HEK293 (cell line): ENCODE measurements at regions not wholly inside any gene's neighbourhood (a gene's known extent, or its start where the extent isn't known, plus 50 kb on each side); places are given as distances from the start of the nearest gene placed in this dataset.

ENCODE experiments used
- ZNF324 ChIP-seq: fragments of 450-650 bp; formaldehyde crosslinking; IDR thresholded peaks from 2 replicates; pipeline ENCODE4 v1.5.1; 2016; ENCODE audit warnings: missing biosample characterization, missing genetic modification characterization
- ZNF366 ChIP-seq: fragments of 450-650 bp; formaldehyde crosslinking; conservative IDR thresholded peaks from 2 replicates; pipeline ENCODE4 v1.5.1; 2016; ENCODE audit warnings: missing biosample characterization, missing genetic modification characterization
- ZNF660 ChIP-seq: fragments of 450-650 bp; IDR thresholded peaks from 2 replicates; pipeline ENCODE4 v1.5.1; 2018; ENCODE audit warnings: missing biosample characterization, mild to moderate bottlenecking, missing genetic modification characterization
- TF ChIP-seq, protein P1 (sequence below): fragments of 450-650 bp; formaldehyde crosslinking; IDR thresholded peaks from 2 replicates; pipeline ENCODE4 v1.5.1; 2017; ENCODE audit warnings: missing biosample characterization, mild to moderate bottlenecking, missing genetic modification characterization, moderate library complexity
- TF ChIP-seq, protein P2 (sequence below): fragments of 450-650 bp; formaldehyde crosslinking; IDR thresholded peaks from 2 replicates; pipeline ENCODE4 v1.5.1; 2016; ENCODE audit warnings: missing biosample characterization, missing genetic modification characterization
- TF ChIP-seq, protein P3 (sequence below): sonication (generic); formaldehyde crosslinking; IDR thresholded peaks from 2 replicates; pipeline ENCODE4 v1.8.1; 2022; ENCODE audit warnings: mild to moderate bottlenecking, moderate library complexity, missing genetic modification reagents
- TF ChIP-seq, protein P4 (sequence below): fragments of 450-650 bp; formaldehyde crosslinking; IDR thresholded peaks from 2 replicates; pipeline ENCODE4 v1.5.1; 2016; ENCODE audit warnings: missing biosample characterization, missing genetic modification characterization

DNA sequence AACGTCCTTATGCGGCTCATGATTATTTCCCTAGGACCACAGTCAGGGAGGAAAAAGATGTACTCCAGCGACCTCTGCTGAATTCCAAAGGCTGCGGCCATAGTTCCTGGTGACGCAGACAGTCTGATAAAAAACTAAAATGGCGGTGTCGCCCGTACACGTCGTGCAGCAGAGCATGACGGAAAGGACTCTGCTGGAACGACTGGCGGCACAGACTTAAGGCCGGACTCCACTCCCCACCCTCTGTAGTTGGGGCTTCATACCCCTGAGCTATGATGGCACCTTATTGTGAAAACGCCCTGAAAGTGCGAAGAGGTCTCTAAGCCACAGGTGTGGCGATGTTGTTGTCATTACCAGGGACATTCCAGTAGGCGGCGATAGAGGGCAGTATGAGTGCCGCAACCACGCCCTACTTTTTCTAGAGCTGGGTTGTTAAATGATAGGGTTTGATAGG lies 90.0 kb upstream of the EDA2R start:
- TF ChIP-seq, protein P1, sequence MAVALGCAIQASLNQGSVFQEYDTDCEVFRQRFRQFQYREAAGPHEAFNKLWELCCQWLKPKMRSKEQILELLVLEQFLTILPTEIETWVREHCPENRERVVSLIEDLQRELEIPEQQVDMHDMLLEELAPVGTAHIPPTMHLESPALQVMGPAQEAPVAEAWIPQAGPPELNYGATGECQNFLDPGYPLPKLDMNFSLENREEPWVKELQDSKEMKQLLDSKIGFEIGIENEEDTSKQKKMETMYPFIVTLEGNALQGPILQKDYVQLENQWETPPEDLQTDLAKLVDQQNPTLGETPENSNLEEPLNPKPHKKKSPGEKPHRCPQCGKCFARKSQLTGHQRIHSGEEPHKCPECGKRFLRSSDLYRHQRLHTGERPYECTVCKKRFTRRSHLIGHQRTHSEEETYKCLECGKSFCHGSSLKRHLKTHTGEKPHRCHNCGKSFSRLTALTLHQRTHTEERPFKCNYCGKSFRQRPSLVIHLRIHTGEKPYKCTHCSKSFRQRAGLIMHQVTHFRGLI = no peak
- TF ChIP-seq, protein P2, sequence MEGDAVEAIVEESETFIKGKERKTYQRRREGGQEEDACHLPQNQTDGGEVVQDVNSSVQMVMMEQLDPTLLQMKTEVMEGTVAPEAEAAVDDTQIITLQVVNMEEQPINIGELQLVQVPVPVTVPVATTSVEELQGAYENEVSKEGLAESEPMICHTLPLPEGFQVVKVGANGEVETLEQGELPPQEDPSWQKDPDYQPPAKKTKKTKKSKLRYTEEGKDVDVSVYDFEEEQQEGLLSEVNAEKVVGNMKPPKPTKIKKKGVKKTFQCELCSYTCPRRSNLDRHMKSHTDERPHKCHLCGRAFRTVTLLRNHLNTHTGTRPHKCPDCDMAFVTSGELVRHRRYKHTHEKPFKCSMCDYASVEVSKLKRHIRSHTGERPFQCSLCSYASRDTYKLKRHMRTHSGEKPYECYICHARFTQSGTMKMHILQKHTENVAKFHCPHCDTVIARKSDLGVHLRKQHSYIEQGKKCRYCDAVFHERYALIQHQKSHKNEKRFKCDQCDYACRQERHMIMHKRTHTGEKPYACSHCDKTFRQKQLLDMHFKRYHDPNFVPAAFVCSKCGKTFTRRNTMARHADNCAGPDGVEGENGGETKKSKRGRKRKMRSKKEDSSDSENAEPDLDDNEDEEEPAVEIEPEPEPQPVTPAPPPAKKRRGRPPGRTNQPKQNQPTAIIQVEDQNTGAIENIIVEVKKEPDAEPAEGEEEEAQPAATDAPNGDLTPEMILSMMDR (tag by site-specific recombination) = peak; percentile 52
- TF ChIP-seq ZNF366 (tag by site-specific recombination) (no peak), ZNF660 (tag by site-specific recombination) (no peak), ZNF324 (tag by site-specific recombination) (no peak)
- TF ChIP-seq, protein P3, sequence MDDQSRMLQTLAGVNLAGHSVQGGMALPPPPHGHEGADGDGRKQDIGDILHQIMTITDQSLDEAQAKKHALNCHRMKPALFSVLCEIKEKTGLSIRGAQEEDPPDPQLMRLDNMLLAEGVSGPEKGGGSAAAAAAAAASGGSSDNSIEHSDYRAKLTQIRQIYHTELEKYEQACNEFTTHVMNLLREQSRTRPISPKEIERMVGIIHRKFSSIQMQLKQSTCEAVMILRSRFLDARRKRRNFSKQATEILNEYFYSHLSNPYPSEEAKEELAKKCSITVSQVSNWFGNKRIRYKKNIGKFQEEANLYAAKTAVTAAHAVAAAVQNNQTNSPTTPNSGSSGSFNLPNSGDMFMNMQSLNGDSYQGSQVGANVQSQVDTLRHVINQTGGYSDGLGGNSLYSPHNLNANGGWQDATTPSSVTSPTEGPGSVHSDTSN = no peak
- TF ChIP-seq, protein P4, sequence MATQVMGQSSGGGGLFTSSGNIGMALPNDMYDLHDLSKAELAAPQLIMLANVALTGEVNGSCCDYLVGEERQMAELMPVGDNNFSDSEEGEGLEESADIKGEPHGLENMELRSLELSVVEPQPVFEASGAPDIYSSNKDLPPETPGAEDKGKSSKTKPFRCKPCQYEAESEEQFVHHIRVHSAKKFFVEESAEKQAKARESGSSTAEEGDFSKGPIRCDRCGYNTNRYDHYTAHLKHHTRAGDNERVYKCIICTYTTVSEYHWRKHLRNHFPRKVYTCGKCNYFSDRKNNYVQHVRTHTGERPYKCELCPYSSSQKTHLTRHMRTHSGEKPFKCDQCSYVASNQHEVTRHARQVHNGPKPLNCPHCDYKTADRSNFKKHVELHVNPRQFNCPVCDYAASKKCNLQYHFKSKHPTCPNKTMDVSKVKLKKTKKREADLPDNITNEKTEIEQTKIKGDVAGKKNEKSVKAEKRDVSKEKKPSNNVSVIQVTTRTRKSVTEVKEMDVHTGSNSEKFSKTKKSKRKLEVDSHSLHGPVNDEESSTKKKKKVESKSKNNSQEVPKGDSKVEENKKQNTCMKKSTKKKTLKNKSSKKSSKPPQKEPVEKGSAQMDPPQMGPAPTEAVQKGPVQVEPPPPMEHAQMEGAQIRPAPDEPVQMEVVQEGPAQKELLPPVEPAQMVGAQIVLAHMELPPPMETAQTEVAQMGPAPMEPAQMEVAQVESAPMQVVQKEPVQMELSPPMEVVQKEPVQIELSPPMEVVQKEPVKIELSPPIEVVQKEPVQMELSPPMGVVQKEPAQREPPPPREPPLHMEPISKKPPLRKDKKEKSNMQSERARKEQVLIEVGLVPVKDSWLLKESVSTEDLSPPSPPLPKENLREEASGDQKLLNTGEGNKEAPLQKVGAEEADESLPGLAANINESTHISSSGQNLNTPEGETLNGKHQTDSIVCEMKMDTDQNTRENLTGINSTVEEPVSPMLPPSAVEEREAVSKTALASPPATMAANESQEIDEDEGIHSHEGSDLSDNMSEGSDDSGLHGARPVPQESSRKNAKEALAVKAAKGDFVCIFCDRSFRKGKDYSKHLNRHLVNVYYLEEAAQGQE (tag by site-specific recombination) = no peak
